ENCODE measurements at regions not wholly inside any gene's neighbourhood (a gene's known extent, or its start where the extent isn't known, plus 50 kb on each side); places are given as distances from the start of the nearest gene placed in this dataset.

DNA sequence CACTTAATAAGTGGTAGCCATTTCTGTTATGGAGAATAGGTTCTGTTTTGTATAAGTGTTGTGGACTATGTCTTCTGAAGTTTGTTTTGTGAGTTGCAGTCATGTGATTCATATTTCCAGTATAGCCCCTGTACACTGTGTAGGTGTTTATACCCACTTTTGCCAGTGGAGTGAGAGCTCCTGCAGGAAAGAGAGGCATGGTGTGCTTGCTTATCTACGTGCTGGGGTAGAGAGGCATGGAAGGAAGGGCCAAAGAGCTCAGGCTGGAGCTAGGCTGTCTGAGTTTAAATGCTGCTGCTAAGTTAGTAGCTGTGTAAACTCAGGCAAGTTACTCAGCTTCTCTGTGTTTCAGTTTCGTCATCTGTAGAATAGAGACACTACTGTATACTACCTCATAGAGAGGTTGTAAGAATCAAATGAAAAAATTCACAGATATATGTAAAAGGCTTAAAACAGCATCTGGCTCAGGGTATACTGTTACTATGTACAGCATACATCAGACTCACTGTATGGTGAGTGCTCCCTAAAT, 88.2 kb upstream of the SLC38A2 start:
- Histone ChIP-seq H3K27me3 (replicated peaks; ENCODE audit: insufficient read depth) (no peaks in the 10 kb centered on the region), H3K4me3 (no peak overlapping the region), H3K9me3 (no peaks in the 10 kb centered on the region), H3K36me3 (no peaks in the 10 kb centered on the region), H3K27ac (no peak overlapping the region), H3K4me1 (replicated peaks) (no peaks in the 10 kb centered on the region)
- no peak for DNase-seq (ENCODE audit: low spot score)
- TF ChIP-seq POLR2A (IDR thresholded peaks at IDR 0.05) (no peak), POLR2AphosphoS5 (IDR thresholded peaks at IDR 0.05) (no peak), CTCF (IDR thresholded peaks at IDR 0.05) (no peak)
- 93% methylated on average over 2 of the region's 2 CpGs for WGBS
- intact Hi-C loops (cut with DNase I) = no loop called here

DNA sequence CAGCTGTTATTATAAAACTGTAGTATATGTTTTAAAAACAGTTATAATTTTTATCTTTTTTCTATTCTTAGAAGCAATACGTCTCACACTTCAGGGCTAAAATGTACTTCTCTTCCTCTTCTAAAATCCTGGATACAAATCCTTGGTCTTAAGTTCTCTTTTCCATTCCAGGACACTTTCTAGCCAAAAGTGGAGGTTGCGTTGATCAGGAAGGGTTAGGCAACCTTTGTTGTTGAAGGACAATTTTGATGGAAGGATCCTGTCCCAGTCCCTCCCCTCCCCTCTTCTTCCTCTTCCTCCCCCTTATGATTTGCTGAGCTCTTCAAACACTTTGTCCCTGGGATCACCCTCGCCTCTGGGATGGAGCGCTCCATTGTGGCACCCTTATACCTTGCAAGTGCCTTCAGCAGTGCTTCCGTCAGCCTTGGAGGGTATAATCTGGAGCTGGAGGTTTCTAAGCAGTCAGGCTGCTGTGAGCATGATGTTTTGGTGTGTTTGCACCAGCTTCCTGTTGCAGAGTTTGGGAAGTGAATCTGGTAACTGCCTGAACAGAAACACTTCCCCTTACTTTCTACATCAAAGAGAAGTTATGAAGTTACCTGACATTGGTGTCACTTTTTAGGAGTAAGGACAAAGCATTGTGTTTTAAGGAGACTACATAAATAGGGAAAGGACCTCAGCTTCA, 87.4 kb upstream of the SLC38A2 start:
- intact Hi-C loops (cut with DNase I) = no loop called here
- Histone ChIP-seq H3K27ac (no peak overlapping the region), H3K36me3 (no peaks in the 10 kb centered on the region), H3K9me3 (no peaks in the 10 kb centered on the region), H3K4me1 (replicated peaks) (no peaks in the 10 kb centered on the region), H3K27me3 (replicated peaks; ENCODE audit: insufficient read depth) (no peaks in the 10 kb centered on the region), H3K4me3 (no peak overlapping the region)
- no peak for DNase-seq (ENCODE audit: low spot score)
- TF ChIP-seq POLR2A (IDR thresholded peaks at IDR 0.05) (no peak), CTCF (IDR thresholded peaks at IDR 0.05) (no peak)
- WGBS = 78% methylated on average over 5 of the region's 5 CpGs

DNA sequence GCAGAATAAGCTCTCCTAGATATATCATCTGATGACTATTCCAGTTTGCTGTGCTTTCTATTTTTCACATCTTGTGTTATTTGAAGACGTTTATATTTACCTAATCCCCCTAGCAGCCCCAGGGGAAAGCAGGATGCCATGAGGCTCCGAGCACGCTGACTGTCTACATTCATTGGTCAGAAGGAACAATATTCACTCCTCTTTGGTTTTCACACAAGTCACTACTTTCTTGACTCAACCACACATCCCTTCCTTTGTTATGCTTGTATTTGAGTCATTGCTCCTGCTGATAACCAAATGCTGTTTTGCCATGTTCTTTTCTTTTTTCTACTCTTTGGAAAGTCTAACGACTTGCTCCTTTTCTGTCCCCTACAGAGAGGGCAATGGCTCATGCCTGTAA, 86.5 kb upstream of the SLC38A2 start:
- Histone ChIP-seq H3K4me3 (no peak overlapping the region), H3K27ac (no peak overlapping the region), H3K9me3 (no peaks in the 10 kb centered on the region), H3K27me3 (replicated peaks; ENCODE audit: insufficient read depth) (no peaks in the 10 kb centered on the region), H3K36me3 (no peaks in the 10 kb centered on the region), H3K4me1 (replicated peaks) (no peaks in the 10 kb centered on the region)
- TF ChIP-seq POLR2A (IDR thresholded peaks at IDR 0.05) = no peak
- whole genome bisulfite sequencing = 82% methylated on average over 4 of the region's 4 CpGs
- no peak for DNase-seq (ENCODE audit: low spot score)
- intact Hi-C loops (cut with DNase I) = no loop called here

DNA sequence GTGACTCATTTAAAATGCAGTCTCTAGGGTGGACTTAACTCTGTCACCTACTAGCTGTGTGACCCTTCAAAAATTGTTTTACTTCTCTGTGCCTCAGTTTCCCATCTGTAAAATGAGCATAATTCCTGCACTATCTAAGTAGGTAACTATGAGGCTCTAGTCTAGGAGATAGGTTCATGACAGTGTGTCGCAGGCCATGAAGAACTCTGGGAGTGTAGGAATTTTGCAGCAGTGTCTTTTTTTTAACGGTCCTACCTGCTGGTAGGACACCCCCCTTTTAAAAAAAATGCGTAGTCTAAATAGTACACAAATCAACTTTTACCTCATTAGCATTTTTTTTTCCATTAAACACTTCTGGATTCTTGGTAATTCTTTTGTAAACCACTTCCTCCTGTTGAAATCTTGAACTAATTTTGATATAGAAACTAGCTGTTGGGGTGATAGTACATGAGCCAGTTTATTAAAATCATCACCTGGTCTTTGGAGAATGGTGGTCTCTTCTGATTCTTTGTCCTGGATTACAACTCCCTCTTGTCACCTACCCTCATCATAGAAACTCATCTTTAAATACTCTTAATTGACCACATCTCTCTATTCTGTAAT, 86.0 kb upstream of the SLC38A2 start:
- no peak for DNase-seq (ENCODE audit: low spot score)
- intact Hi-C loops (cut with DNase I) = no loop called here
- H3K4me3 ChIP-seq = no peak overlapping the region
- no peaks in the 10 kb centered on the region for H3K27me3 ChIP-seq (replicated peaks; ENCODE audit: insufficient read depth)
- 90% methylated on average over 3 of the region's 3 CpGs for WGBS
- TF ChIP-seq POLR2A (IDR thresholded peaks at IDR 0.05) (no peak), POLR2AphosphoS5 (IDR thresholded peaks at IDR 0.05) (no peak), CTCF (IDR thresholded peaks at IDR 0.05) (no peak)
- no peaks in the 10 kb centered on the region for H3K36me3 ChIP-seq
- no peaks in the 10 kb centered on the region for H3K4me1 ChIP-seq (replicated peaks)
- H3K9me3 ChIP-seq = no peaks in the 10 kb centered on the region
- H3K27ac ChIP-seq = no peak overlapping the region

GRCh38 chr12:46457958-46458357, 85.4 kb upstream of the SLC38A2 start:
- Histone ChIP-seq H3K9me3 (no peaks in the 10 kb centered on the region), H3K36me3 (no peaks in the 10 kb centered on the region), H3K27ac (no peak overlapping the region), H3K27me3 (replicated peaks; ENCODE audit: insufficient read depth) (no peaks in the 10 kb centered on the region), H3K4me1 (replicated peaks) (no peaks in the 10 kb centered on the region), H3K4me3 (no peak overlapping the region)
- no peak for DNase-seq (ENCODE audit: low spot score)
- WGBS = 100% methylated on average over 2 of the region's 2 CpGs
- intact Hi-C loops (cut with DNase I) = no loop called here
- TF ChIP-seq CTCF (IDR thresholded peaks at IDR 0.05) = no peak
- no peak for TF ChIP-seq POLR2AphosphoS5 (IDR thresholded peaks at IDR 0.05)
- TF ChIP-seq POLR2A (IDR thresholded peaks at IDR 0.05) = no peak
